Adipocyte (in vitro differentiated cells): ENCODE measurements at regions not wholly inside any gene's neighbourhood (a gene's known extent, or its start where the extent isn't known, plus 50 kb on each side); places are given as distances from the start of the nearest gene placed in this dataset.

Experiments used
- DNase-seq: peaks from one replicate; pipeline ENCODE4 v3.0.0-alpha.2; 2015; ENCODE audit warnings: low read depth
- H3K27me3 ChIP-seq: replicated peaks from 2 replicates; pipeline ENCODE4 v1.7.0; 2013; ENCODE audit warnings: mild to moderate bottlenecking, low read length, moderate library complexity; ENCODE audit not compliant: control insufficient read depth, insufficient read depth
- H3K36me3 ChIP-seq: 2 replicates; pipeline ENCODE4 v1.7.0; 2013; ENCODE audit warnings: low read length, mild to moderate bottlenecking, moderate library complexity; ENCODE audit not compliant: control insufficient read depth, insufficient read depth, severe bottlenecking
- H3K4me1 ChIP-seq: 2 replicates; pipeline ENCODE4 v1.7.0; 2013; ENCODE audit warnings: mild to moderate bottlenecking, low read length, moderate library complexity; ENCODE audit not compliant: control insufficient read depth, insufficient read depth
- H3K4me3 ChIP-seq: 2 replicates; pipeline ENCODE4 v1.7.0; 2013; ENCODE audit warnings: mild to moderate bottlenecking, low read length, moderate library complexity
- H3K9ac ChIP-seq: 2 replicates; pipeline ENCODE4 v1.7.0; 2013; ENCODE audit warnings: mild to moderate bottlenecking, low read length, moderate library complexity
- H3K9me3 ChIP-seq: 2 replicates; pipeline ENCODE4 v1.7.0; 2013; ENCODE audit warnings: mild to moderate bottlenecking, low read length, moderate library complexity; ENCODE audit not compliant: control insufficient read depth

GRCh38 chr1:70909262-70909822 is 138.3 kb downstream of the PTGER3 start:
- Histone ChIP-seq H3K36me3 (no peaks in the 10 kb centered on the region), H3K9ac (no peak overlapping the region), H3K4me1 (no peaks in the 10 kb centered on the region), H3K27me3 (no peaks in the 10 kb centered on the region), H3K9me3 (no peaks in the 10 kb centered on the region), H3K4me3 (no peak overlapping the region)
- DNase-seq, result no peak

GRCh38 chr1:70910013-70910412 is 137.6 kb downstream of the PTGER3 start:
- H3K9ac ChIP-seq, result no peak overlapping the region
- peaks cover 5% of the 10 kb centered on the region for H3K4me1 ChIP-seq
- no peak overlapping the region for H3K4me3 ChIP-seq
- no peaks in the 10 kb centered on the region for H3K36me3 ChIP-seq
- no peaks in the 10 kb centered on the region for H3K9me3 ChIP-seq
- no peak for DNase-seq
- no peaks in the 10 kb centered on the region for H3K27me3 ChIP-seq

DNA sequence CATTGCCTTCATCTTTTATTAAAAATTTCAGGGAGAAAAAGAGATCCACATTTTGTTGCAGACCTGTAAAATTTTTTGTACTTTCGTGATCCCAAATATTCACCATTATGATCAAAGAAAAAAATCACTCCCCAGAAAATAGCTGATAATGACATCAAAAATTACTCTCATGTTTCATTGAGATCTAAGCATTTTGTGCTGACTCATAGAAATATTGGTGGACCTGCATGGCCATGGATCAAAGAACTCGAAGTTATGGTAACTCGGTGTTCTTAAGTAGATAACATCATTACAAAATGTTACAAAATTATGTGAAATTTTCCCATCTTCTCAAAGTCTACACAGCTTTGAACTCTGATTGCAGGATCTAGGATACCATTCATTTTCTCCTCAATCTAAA is 135.8 kb downstream of the PTGER3 start:
- Histone ChIP-seq H3K9me3 (no peaks in the 10 kb centered on the region), H3K9ac (no peak overlapping the region), H3K27me3 (no peaks in the 10 kb centered on the region), H3K4me3 (no peak overlapping the region), H3K4me1 (peaks cover 20% of the 10 kb centered on the region), H3K36me3 (no peaks in the 10 kb centered on the region)
- DNase-seq, result no peak

- no peaks in the 10 kb centered on the region for H3K36me3 ChIP-seq
- no peak overlapping the region for H3K4me3 ChIP-seq
- no peaks in the 10 kb centered on the region for H3K27me3 ChIP-seq
- no peak for DNase-seq
- H3K9ac ChIP-seq, result no peak overlapping the region
- peaks cover 24% of the 10 kb centered on the region for H3K4me1 ChIP-seq
- H3K9me3 ChIP-seq, result no peaks in the 10 kb centered on the region
Observed at GRCh38 chr1:70914224-70914623, 133.4 kb downstream of the PTGER3 start.

DNA sequence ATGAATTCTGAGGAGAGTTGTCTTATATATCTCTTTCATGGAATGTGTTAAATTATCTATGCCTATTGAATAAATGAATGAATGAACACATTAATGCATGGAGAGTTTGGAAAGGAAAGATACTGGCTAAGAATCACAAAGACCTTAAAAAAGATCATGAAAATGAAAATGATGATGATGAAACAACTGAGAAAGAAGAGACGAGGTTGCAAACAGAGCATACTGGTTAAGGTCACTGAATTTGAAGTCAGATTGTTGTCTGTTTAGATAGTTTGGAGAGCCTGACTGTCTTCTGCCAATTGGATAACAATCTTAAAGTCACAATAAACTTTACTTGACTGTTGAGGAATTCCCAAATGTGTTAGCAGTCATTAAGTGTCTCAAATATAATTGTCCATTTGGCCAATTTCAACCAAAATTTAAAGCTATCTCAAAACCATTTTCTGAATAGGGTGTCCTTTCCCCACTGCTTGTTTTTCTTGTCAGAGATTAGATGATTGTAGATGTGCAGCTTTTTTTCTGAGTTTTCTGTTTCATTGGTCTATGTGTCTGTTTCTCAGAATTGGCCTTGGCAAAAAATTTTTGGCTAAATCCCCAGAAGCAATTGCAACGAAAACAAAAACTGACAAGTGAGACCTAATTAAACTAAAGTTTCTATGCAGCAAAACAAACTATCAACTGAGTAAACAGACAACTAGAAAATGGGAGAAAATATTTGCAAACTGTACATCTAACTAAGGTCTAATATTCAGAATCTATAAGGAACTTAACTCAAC is 132.2 kb downstream of the PTGER3 start:
- no peaks in the 10 kb centered on the region for H3K27me3 ChIP-seq
- DNase-seq, result peak; percentile 9
- no peaks in the 10 kb centered on the region for H3K9me3 ChIP-seq
- H3K9ac ChIP-seq, result peak overlapping the region; percentile 10
- H3K36me3 ChIP-seq, result no peaks in the 10 kb centered on the region
- peaks cover 24% of the 10 kb centered on the region for H3K4me1 ChIP-seq
- H3K4me3 ChIP-seq, result peak overlapping the region; percentile 30

- Histone ChIP-seq H3K4me3 (no peak overlapping the region), H3K9me3 (no peaks in the 10 kb centered on the region), H3K9ac (no peak overlapping the region), H3K4me1 (peaks cover 24% of the 10 kb centered on the region), H3K27me3 (no peaks in the 10 kb centered on the region), H3K36me3 (no peaks in the 10 kb centered on the region)
- DNase-seq, result no peak
Observed at GRCh38 chr1:70916034-70916427, 131.6 kb downstream of the PTGER3 start.

DNA sequence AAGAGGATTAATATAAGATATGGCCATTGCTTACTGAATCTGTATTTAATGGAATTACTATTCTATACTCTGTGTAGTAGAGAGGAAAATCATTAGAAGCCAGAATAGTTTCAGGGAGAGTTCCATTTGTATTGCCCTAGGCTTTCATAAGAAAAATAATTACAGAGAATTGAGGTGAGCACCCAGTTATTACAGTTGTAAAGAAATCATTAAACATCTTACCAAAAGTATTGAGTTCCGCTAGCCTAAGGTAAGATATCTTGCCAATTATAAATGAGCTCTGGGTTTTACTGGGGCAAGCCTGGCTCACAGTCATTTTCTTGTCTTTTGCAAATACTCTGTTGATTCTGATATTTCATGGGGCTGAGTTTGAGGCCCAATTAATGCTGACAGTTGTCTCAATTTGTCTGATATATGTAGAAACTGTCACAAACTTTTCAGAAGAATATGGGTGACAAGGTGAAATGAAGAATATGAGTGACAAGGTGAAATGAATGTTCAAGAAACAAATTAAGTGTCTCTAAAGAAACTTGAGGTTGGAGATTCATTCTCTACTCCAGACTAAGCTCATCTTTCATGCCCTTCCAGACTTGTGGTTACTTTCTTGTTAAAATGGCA is 127.8 kb downstream of the PTGER3 start:
- no peak for DNase-seq
- H3K4me3 ChIP-seq, result no peak overlapping the region
- no peaks in the 10 kb centered on the region for H3K27me3 ChIP-seq
- no peaks in the 10 kb centered on the region for H3K36me3 ChIP-seq
- H3K9ac ChIP-seq, result no peak overlapping the region
- peaks cover 21% of the 10 kb centered on the region for H3K9me3 ChIP-seq
- H3K4me1 ChIP-seq, result peaks cover 21% of the 10 kb centered on the region
